PFSK-1 (cell line): ENCODE measurements at regions not wholly inside any gene's neighbourhood (a gene's known extent, or its start where the extent isn't known, plus 50 kb on each side); places are given as distances from the start of the nearest gene placed in this dataset.

Source experiments
- FOXP2 ChIP-seq: optimal IDR thresholded peaks from 2 replicates; pipeline ENCODE3; 2011; ENCODE audit warnings: borderline replicate concordance, control low read depth, inconsistent platforms; ENCODE audit not compliant: insufficient read depth; ENCODE audit errors: extremely low read length, extremely low read depth
- POLR2AphosphoS5 ChIP-seq: IDR thresholded peaks from 2 replicates; pipeline ENCODE4 v1.6.1; 2012; ENCODE audit warnings: low read depth, mild to moderate bottlenecking, control low read depth, low read length, moderate library complexity
- SIN3A ChIP-seq: IDR thresholded peaks from 2 replicates; pipeline ENCODE4 v1.6.1; 2012; ENCODE audit warnings: mild to moderate bottlenecking, low read length, moderate library complexity, borderline replicate concordance; ENCODE audit not compliant: insufficient read depth
- TAF1 ChIP-seq: IDR thresholded peaks from 2 replicates; pipeline ENCODE4 v1.6.1; 2012; ENCODE audit warnings: low read length, control low read depth, borderline replicate concordance; ENCODE audit not compliant: insufficient read depth
- TF ChIP-seq, protein P1 (sequence below), 2 experiments: IDR thresholded peaks; 2 replicates each; pipeline versions ENCODE4 v1.6.1 to v1.8.0; 2011 to 2012; ENCODE audit warnings: low read depth in 2 of 2, low read length in 2 of 2, control low read depth in 1 of 2, inconsistent platforms in 1 of 2, mild to moderate bottlenecking in 1 of 2, moderate library complexity in 1 of 2; ENCODE audit not compliant: insufficient read depth in 1 of 2

DNA sequence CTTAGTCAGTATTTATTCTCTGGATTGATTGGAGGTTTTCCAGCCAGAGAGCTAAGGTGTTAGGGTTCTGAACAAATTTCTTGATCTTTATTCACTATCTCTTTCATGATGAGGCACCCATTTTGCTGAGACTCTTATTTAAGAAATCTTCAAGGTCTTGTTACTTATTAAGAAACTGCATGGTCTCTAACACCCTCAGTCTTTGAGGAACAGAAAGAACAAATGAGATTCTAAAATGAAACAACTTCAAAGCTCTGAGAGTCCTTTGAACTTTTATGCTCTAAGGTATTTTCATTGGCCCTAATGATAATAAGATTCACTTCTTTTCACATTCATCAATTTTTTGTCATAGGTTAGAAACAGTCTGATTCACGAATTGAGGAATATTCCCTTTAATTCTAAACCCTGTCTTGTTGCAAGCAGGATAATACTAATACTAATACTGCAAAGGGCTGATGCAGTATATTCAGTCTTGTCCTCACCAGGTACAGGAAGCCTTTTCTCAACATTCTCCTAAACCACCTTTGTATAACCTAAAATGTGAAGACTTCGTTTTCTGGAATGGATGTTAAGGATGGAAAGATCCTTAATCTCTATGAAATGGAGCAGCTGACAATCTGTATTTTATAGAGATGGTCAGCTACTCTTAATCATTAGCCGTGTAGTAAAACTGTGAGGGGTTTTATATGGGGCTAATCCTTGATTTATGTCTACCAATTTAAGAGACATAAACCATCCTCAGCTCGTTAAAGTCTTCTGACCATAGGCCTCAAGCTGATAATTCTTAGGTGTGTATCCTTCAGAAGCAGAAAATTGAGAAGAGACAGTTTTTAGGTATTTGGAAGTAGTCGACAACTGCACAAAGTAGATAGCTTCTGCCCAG, 198.3 kb downstream of the OTOL1 start:
- no peak for TF ChIP-seq TAF1
- TF ChIP-seq SIN3A: no peak
- no peak for TF ChIP-seq FOXP2
- TF ChIP-seq, protein P1, sequence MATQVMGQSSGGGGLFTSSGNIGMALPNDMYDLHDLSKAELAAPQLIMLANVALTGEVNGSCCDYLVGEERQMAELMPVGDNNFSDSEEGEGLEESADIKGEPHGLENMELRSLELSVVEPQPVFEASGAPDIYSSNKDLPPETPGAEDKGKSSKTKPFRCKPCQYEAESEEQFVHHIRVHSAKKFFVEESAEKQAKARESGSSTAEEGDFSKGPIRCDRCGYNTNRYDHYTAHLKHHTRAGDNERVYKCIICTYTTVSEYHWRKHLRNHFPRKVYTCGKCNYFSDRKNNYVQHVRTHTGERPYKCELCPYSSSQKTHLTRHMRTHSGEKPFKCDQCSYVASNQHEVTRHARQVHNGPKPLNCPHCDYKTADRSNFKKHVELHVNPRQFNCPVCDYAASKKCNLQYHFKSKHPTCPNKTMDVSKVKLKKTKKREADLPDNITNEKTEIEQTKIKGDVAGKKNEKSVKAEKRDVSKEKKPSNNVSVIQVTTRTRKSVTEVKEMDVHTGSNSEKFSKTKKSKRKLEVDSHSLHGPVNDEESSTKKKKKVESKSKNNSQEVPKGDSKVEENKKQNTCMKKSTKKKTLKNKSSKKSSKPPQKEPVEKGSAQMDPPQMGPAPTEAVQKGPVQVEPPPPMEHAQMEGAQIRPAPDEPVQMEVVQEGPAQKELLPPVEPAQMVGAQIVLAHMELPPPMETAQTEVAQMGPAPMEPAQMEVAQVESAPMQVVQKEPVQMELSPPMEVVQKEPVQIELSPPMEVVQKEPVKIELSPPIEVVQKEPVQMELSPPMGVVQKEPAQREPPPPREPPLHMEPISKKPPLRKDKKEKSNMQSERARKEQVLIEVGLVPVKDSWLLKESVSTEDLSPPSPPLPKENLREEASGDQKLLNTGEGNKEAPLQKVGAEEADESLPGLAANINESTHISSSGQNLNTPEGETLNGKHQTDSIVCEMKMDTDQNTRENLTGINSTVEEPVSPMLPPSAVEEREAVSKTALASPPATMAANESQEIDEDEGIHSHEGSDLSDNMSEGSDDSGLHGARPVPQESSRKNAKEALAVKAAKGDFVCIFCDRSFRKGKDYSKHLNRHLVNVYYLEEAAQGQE (IDR thresholded peaks at IDR 0.05; ENCODE audit: insufficient read depth in 1 of 2, low read depth in 2 of 2, low read length in 2 of 2): no peak
- TF ChIP-seq POLR2AphosphoS5: no peak

DNA sequence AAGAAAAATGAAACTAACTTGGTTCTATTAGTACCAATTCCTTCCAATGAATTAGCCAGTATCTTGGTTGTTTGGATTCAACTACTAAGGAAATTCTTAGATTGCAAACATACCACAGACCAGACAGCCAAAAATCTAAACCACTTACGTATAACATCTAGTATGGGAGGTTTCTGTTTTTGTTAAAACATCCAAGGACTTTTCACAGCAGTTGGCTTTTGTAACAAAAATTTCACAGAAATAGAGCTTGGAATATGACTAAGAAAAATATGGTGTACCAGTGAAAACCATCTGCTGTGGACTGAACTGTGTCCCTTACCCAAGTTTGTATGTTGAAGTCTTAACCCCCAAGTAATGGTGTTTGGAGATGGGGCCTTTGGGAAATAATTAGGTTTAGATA, 199.2 kb downstream of the OTOL1 start:
- no peak for TF ChIP-seq SIN3A

- no peak for TF ChIP-seq SIN3A
These were observed 204.4 kb downstream of the OTOL1 start for GRCh38 chr3:161700998-161701397.

DNA sequence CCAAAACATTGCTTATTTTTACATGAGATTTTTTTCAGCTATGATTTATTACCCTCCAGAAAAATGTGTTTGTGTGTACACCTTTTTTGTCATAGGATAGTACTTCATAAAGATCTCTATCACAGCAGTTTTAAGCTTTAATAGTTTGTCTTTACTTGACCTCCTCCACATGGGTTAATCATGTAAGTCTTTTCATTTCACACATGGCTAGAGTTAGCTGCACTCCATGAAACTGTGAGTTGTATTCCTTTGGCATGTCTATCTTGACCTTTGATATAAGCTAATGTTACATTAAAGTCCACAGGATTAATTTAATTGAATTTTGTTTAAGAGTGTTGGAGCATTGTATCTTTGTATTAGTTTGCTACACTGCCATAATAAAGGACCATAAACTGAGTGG, 217.1 kb downstream of the OTOL1 start:
- no peak for TF ChIP-seq TAF1
- TF ChIP-seq SIN3A: no peak
- TF ChIP-seq POLR2AphosphoS5: no peak
- TF ChIP-seq, protein P1 (IDR thresholded peaks at IDR 0.05; ENCODE audit: insufficient read depth in 1 of 2, low read depth in 2 of 2, low read length in 2 of 2): no peak
- no peak for TF ChIP-seq FOXP2

- TF ChIP-seq FOXP2 (no peak), POLR2AphosphoS5 (no peak), TAF1 (no peak), SIN3A (no peak)
- TF ChIP-seq, protein P1 (IDR thresholded peaks at IDR 0.05; ENCODE audit: insufficient read depth in 1 of 2, low read depth in 2 of 2, low read length in 2 of 2): no peak
These were observed 235.4 kb downstream of the OTOL1 start for GRCh38 chr3:161731968-161732367.

- TF ChIP-seq FOXP2 (no peak), TAF1 (no peak), SIN3A (no peak), POLR2AphosphoS5 (no peak)
- TF ChIP-seq, protein P1 (IDR thresholded peaks at IDR 0.05; ENCODE audit: insufficient read depth in 1 of 2, low read depth in 2 of 2, low read length in 2 of 2): no peak
These were observed 240.6 kb downstream of the OTOL1 start for GRCh38 chr3:161737171-161737570.
